B cell (primary cell): ENCODE measurements at regions not wholly inside any gene's neighbourhood (a gene's known extent, or its start where the extent isn't known, plus 50 kb on each side); places are given as distances from the start of the nearest gene placed in this dataset.

ENCODE experiments used
- ATAC-seq: fragments of 200-7000 bp; cut with Tn5 transposase; one replicate; pipeline ENCODE4 v1.10.0; 2021; ENCODE audit warnings: low read depth, mild to moderate bottlenecking, moderate number of reproducible peaks, moderate library complexity
- CTCF ChIA-PET: fragments of 350-600 bp; sonication (Branson Sonifier 250); formaldehyde crosslinking; loops from one replicate; lab custom pipeline; 2021; ENCODE audit warnings: antibody characterized with exemption, inconsistent platforms; lab: Charles Lee
- POLR2A ChIA-PET: fragments of 350-600 bp; sonication (Branson Sonifier 250); formaldehyde crosslinking; loops from one replicate; lab custom pipeline; 2021; ENCODE audit warnings: antibody characterized with exemption; lab: Charles Lee
- DNase-seq: peaks from one replicate; pipeline ENCODE4 v3.0.0; 2013
- H2AFZ ChIP-seq: 2 replicates; pipeline ENCODE4 v1.6.1; 2012; ENCODE audit warnings: mild to moderate bottlenecking, low read depth, low read length; ENCODE audit not compliant: insufficient read depth, poor library complexity, severe bottlenecking
- H3K27ac ChIP-seq, 2 donors: 1 replicate in 1 of 2; 2 replicates in 1 of 2; pipeline ENCODE4 v1.5.1; 2012 to 2013; ENCODE audit warnings: low read length in 2 of 2, mild to moderate bottlenecking in 2 of 2, moderate library complexity in 1 of 2
- H3K27me3 ChIP-seq, 4 experiments: fragments of 200-600 bp in 1 of 4; sonication (generic) in 1 of 4; replicated peaks in 1 of 4; 1 replicate in 2 of 4; 2 replicates in 2 of 4; pipeline versions ENCODE4 v1.6.1 to v1.7.0; 2013 to 2016; ENCODE audit warnings: low read length in 3 of 4, mild to moderate bottlenecking in 2 of 4, mixed read lengths in 1 of 4, moderate library complexity in 1 of 4; ENCODE audit not compliant: insufficient read depth in 4 of 4, control insufficient read depth in 3 of 4; ENCODE audit errors: control extremely low read depth in 1 of 4
- H3K36me3 ChIP-seq, 2 experiments: replicated peaks in 1 of 2; 1 replicate in 1 of 2; 2 replicates in 1 of 2; pipeline versions ENCODE4 v1.6.1 to v1.7.1; 2013; ENCODE audit warnings: low read length in 1 of 2; ENCODE audit not compliant: insufficient read depth in 2 of 2, control insufficient read depth in 1 of 2; ENCODE audit errors: control extremely low read depth in 1 of 2, extremely low read depth in 1 of 2
- H3K4me1 ChIP-seq, 2 donors: fragments of 200-600 bp in 1 of 2; sonication (generic) in 1 of 2; 1 replicate in 1 of 2; 2 replicates in 1 of 2; pipeline versions ENCODE4 v1.5.1 to v1.6.1; 2013 to 2017; ENCODE audit warnings: low read length in 2 of 2; ENCODE audit not compliant: control insufficient read depth in 2 of 2, insufficient read depth in 2 of 2
- H3K4me2 ChIP-seq: replicated peaks from 2 replicates; pipeline ENCODE3; 2012; ENCODE audit warnings: mild to moderate bottlenecking, low read depth, low read length; ENCODE audit not compliant: poor library complexity, severe bottlenecking
- H3K4me3 ChIP-seq, 5 experiments: fragments of 200-600 bp in 1 of 5; sonication (generic) in 1 of 5; 1 replicate in 3 of 5; 2 replicates in 2 of 5; pipeline versions ENCODE4 v1.5.1 to v1.7.0; 2011 to 2016; ENCODE audit warnings: low read length in 4 of 5, mild to moderate bottlenecking in 4 of 5, low read depth in 2 of 5, control low read depth in 1 of 5, moderate library complexity in 1 of 5; ENCODE audit not compliant: insufficient read depth in 1 of 5; ENCODE audit errors: control extremely low read depth in 1 of 5, extremely low read depth in 1 of 5
- H3K79me2 ChIP-seq: fragments of 200-600 bp; sonication (generic); one replicate; pipeline ENCODE4 v1.6.0; 2016; ENCODE audit warnings: low read length; ENCODE audit not compliant: control insufficient read depth, insufficient read depth
- H3K9ac ChIP-seq: fragments of 200-600 bp; sonication (generic); 2 replicates; pipeline ENCODE4 v1.6.1; 2017; ENCODE audit warnings: mild to moderate bottlenecking, low read length, moderate library complexity
- H3K9me3 ChIP-seq, 3 donors: one replicate each; pipeline versions ENCODE4 v1.6.1 to v1.7.1; 2013; ENCODE audit warnings: low read length in 2 of 3; ENCODE audit not compliant: control insufficient read depth in 2 of 3, insufficient read depth in 1 of 3; ENCODE audit errors: control extremely low read depth in 1 of 3
- H4K20me1 ChIP-seq: 2 replicates; pipeline ENCODE4 v1.6.0; 2012; ENCODE audit warnings: mild to moderate bottlenecking, low read length; ENCODE audit not compliant: insufficient read depth, control insufficient read depth, poor library complexity, severe bottlenecking
- H3K27ac Mint-ChIP-seq: one replicate; pipeline ENCODE4 v1.8.0; 2021; ENCODE audit warnings: mixed read lengths
- H3K27me3 Mint-ChIP-seq: one replicate; pipeline ENCODE4 v1.8.0; 2021; ENCODE audit warnings: mixed read lengths
- H3K4me1 Mint-ChIP-seq: one replicate; pipeline ENCODE4 v1.8.0; 2021; ENCODE audit warnings: mixed read lengths
- H3K4me3 Mint-ChIP-seq: one replicate; pipeline ENCODE4 v1.8.0; 2021; ENCODE audit warnings: mixed read lengths
- H3K9me3 Mint-ChIP-seq: one replicate; pipeline ENCODE4 v1.8.0; 2022; ENCODE audit warnings: mixed read lengths; ENCODE audit not compliant: insufficient read depth
- EZH2 ChIP-seq: IDR thresholded peaks from 2 replicates; pipeline ENCODE4 v1.6.1; 2012; ENCODE audit warnings: borderline replicate concordance, low read depth, mild to moderate bottlenecking, moderate library complexity, low read length; ENCODE audit not compliant: insufficient read depth, poor library complexity, severe bottlenecking
- WGBS: methylation state at CpG from one replicate; pipeline ENCODE4 v1.1.5; 2013; ENCODE audit warnings: missing lambda C conversion rate; ENCODE audit not compliant: insufficient coverage; 5-methylcytosine and 5-hydroxymethylcytosine counted together
- intact Hi-C: fragments of 100-400 bp; cut with micrococcal nuclease; formaldehyde crosslinking; loops from one replicate; pipeline ENCODE4 v1.10.0; 2022
- TF ChIP-seq, protein P1 (sequence below): fragments of 200-600 bp; IDR thresholded peaks from one replicate; pipeline ENCODE4 v1.8.0; 2022; ENCODE audit warnings: antibody characterized with exemption, mild to moderate bottlenecking

DNA sequence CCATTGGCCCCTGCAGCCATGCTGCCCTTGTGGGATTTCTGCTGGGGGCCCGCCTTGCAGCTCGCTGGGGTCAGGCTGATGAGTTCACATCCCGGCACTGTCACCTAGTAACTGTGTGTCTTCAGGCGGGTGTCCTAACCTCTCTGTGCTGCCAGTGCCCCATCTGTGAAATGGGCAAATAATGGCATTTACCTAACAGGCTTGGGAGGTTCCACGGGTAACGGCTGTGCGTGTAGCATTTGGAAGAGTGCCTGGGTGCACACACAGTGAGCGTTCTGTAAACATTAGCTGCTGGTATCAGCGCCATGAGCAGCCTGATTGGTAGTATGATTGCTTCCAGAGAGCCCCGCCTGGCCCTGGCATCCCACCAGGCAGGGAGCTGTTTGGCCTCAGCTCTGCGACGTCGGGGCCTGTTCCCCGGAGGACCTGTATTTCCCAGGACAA is 167.3 kb upstream of the GSE1 start:
- no peaks in the 10 kb centered on the region for H3K79me2 ChIP-seq
- ChIA-PET POLR2A (no interaction called here), CTCF (interaction anchor here (0.7 to 1.4 kb wide), 4 partner anchors 23 to 170 kb away, joined by 3 read pairs; no protein-coding TSS in a partner anchor)
- H3K4me3 Mint-ChIP-seq = no peak overlapping the region
- H3K36me3 ChIP-seq = no peaks in the 10 kb centered on the region
- intact Hi-C loops = no loop called here
- peaks cover 0 to 15% (median 3%) of the 10 kb centered on the region in 4 experiments for H3K27me3 ChIP-seq
- H3K27me3 Mint-ChIP-seq = peaks cover 11% of the 10 kb centered on the region
- H3K9me3 ChIP-seq = peaks cover 0 to 11% (median 0%) of the 10 kb centered on the region in 3 donors
- no peaks in the 10 kb centered on the region for H3K9me3 Mint-ChIP-seq
- DNase-seq (no peak), ATAC-seq (no peak)
- H3K9ac ChIP-seq = no peak overlapping the region
- no peak overlapping the region for H3K27ac Mint-ChIP-seq
- H3K4me3 ChIP-seq = no peak overlapping the region
- TF ChIP-seq, protein P1, sequence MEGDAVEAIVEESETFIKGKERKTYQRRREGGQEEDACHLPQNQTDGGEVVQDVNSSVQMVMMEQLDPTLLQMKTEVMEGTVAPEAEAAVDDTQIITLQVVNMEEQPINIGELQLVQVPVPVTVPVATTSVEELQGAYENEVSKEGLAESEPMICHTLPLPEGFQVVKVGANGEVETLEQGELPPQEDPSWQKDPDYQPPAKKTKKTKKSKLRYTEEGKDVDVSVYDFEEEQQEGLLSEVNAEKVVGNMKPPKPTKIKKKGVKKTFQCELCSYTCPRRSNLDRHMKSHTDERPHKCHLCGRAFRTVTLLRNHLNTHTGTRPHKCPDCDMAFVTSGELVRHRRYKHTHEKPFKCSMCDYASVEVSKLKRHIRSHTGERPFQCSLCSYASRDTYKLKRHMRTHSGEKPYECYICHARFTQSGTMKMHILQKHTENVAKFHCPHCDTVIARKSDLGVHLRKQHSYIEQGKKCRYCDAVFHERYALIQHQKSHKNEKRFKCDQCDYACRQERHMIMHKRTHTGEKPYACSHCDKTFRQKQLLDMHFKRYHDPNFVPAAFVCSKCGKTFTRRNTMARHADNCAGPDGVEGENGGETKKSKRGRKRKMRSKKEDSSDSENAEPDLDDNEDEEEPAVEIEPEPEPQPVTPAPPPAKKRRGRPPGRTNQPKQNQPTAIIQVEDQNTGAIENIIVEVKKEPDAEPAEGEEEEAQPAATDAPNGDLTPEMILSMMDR = no peak
- no peak for TF ChIP-seq EZH2
- peaks cover 24% of the 10 kb centered on the region for H3K4me1 Mint-ChIP-seq
- no peaks in the 10 kb centered on the region for H4K20me1 ChIP-seq
- H2AFZ ChIP-seq = no peak overlapping the region
- no peak overlapping the region for H3K4me2 ChIP-seq
- H3K27ac ChIP-seq = no peak overlapping the region
- WGBS = 96% methylated on average over 14 of the region's 14 CpGs
- H3K4me1 ChIP-seq = peaks cover 24 to 31% of the 10 kb centered on the region in 2 donors

DNA sequence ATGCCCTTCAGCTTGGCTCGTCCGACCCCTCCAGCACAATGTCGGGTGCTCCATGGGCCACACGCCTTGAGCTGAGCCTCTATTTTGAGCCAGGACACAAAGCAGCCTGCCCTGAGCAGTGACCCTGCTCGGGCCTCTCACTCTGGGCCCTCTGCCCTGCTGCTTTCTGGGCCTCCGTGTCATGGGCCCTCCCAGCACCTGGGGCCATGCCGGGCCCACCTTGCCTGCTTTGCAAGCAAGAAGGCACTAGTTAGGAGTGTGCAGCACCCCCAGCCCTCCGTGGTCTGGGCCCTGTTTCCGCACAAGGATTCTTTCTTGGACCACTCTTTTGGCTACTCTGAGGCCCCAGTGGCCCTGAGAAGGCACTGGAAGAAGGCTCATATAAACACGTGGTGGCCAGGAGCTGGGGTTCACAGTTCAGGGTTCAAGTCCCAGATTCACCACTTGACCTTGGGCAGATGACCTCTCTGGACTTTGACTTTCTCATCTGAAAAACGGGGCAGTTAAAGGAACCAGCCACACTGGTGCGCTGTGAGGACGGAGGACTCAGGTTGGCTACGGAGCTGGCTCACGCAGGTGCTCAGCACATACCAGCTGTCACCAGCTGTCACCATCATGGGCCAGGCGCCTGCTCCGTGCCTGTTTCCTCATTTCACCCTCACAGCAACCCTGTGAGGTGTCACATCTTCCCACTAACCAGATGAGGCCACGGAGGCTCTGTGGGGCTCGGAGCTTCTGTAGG is 166.0 kb upstream of the GSE1 start:
- H3K4me3 ChIP-seq = no peak overlapping the region
- no peaks in the 10 kb centered on the region for H3K79me2 ChIP-seq
- Mint-ChIP-seq H3K27ac (peak overlapping the region; percentile 56), H3K9me3 (no peaks in the 10 kb centered on the region), H3K27me3 (peaks cover 11% of the 10 kb centered on the region), H3K4me3 (peak overlapping the region; percentile 23), H3K4me1 (peaks cover 24% of the 10 kb centered on the region)
- DNase-seq (peak; percentile 77), ATAC-seq (peak; percentile 86)
- peaks cover 0 to 15% (median 3%) of the 10 kb centered on the region in 4 experiments for H3K27me3 ChIP-seq
- peak overlapping the region; percentile 74 for H3K4me2 ChIP-seq
- no peaks in the 10 kb centered on the region for H4K20me1 ChIP-seq
- H3K4me1 ChIP-seq = peaks cover 24 to 31% of the 10 kb centered on the region in 2 donors
- intact Hi-C loops = loop anchor here (1.0 kb wide), 1 partner anchor 163 kb away; no protein-coding TSS in a partner anchor
- no peak overlapping the region for H3K27ac ChIP-seq
- ChIA-PET CTCF (interaction anchor here (0.7 to 1.5 kb wide), 8 partner anchors 15 to 169 kb away, joined by 3 to 12 read pairs (median 4); no protein-coding TSS in a partner anchor), POLR2A (interaction anchor here (2.2 kb wide), 1 partner anchor 168 kb away, joined by 6 read pairs; no protein-coding TSS in a partner anchor)
- TF ChIP-seq EZH2 = no peak
- TF ChIP-seq, protein P1 = no peak
- peaks cover 0 to 5% (median 0%) of the 10 kb centered on the region in 3 donors for H3K9me3 ChIP-seq
- H2AFZ ChIP-seq = peak overlapping the region; percentile 27
- H3K36me3 ChIP-seq = no peaks in the 10 kb centered on the region
- 48% methylated on average over 18 of the region's 19 CpGs for WGBS
- no peak overlapping the region for H3K9ac ChIP-seq
